Liver (tissue), 3 donors: ENCODE measurements at regions not wholly inside any gene's neighbourhood (a gene's known extent, or its start where the extent isn't known, plus 50 kb on each side); places are given as distances from the start of the nearest gene placed in this dataset.

ENCODE experiments used
- ATF3 ChIP-seq: IDR thresholded peaks from 2 replicates; pipeline ENCODE4 v1.6.1; 2016; ENCODE audit warnings: antibody characterized with exemption
- CTCF ChIP-seq: fragments of 150-350 bp; IDR thresholded peaks from 2 replicates; pipeline ENCODE4 v1.5.1; 2017; ENCODE audit warnings: improper control_type of control experiment, low read depth, low read length; ENCODE audit not compliant: missing input control
- GABPA ChIP-seq, 2 donors: IDR thresholded peaks in 1 of 2; conservative IDR thresholded peaks in 1 of 2; 2 replicates each; pipeline ENCODE4 v1.6.1; 2016; ENCODE audit warnings: antibody characterized with exemption in 2 of 2, mild to moderate bottlenecking in 1 of 2, moderate library complexity in 1 of 2
- JUND ChIP-seq, 2 donors: IDR thresholded peaks; 2 replicates each; pipeline ENCODE4 v1.6.1; 2016; ENCODE audit warnings: antibody characterized with exemption in 2 of 2
- RAD21 ChIP-seq, 2 donors: IDR thresholded peaks; 2 replicates each; pipeline ENCODE4 v1.6.1; 2016; ENCODE audit warnings: antibody characterized with exemption in 2 of 2, mild to moderate bottlenecking in 2 of 2
- REST ChIP-seq: IDR thresholded peaks from 2 replicates; pipeline ENCODE4 v1.6.1; 2016; ENCODE audit warnings: antibody characterized with exemption, mild to moderate bottlenecking
- YY1 ChIP-seq: IDR thresholded peaks from 2 replicates; pipeline ENCODE4 v1.6.1; 2016; ENCODE audit warnings: antibody characterized with exemption, mild to moderate bottlenecking
- ZBTB33 ChIP-seq: IDR thresholded peaks from 2 replicates; pipeline ENCODE4 v1.6.1; 2016; ENCODE audit warnings: antibody characterized with exemption
- donor health status: healthy.
- donor health status: healthy.

GRCh38 chr11:69354545-69354897 lies 60.6 kb downstream of the MYEOV start:
- no peak for TF ChIP-seq CTCF
- TF ChIP-seq GABPA (IDR thresholded peaks at IDR 0.05 in 1 of 2, conservative IDR thresholded peaks at IDR 0.05 in 1 of 2): no peak
- no peak for TF ChIP-seq ZBTB33
- no peak for TF ChIP-seq REST
- TF ChIP-seq YY1: no peak
- TF ChIP-seq RAD21 (IDR thresholded peaks at IDR 0.05): no peak
- TF ChIP-seq JUND (IDR thresholded peaks at IDR 0.05): no peak
- no peak for TF ChIP-seq ATF3
